ENCODE measurements at regions not wholly inside any gene's neighbourhood (a gene's known extent, or its start where the extent isn't known, plus 50 kb on each side); places are given as distances from the start of the nearest gene placed in this dataset.

DNA sequence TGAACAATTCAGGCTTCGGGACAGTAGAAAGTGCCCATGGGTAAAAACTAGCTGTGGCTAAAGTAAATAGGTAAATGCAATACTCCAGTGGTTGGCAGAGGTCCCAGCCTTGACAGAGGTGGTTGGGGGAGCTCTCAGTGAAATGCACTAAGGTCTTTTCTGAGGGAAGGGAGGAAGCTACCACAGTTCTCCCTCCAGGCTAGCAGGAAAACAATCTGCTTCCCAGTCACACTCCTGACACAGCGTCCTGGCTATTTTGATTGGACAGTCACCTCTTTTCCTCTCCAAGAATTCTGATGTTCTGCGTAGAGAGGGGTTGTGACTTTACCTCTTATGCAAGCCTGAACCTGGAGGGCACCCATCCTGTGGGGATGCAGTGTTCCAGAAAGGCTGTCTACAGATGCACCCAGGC is 128.7 kb downstream of the CYSLTR2 start:
- FAIRE-seq (no peak), ATAC-seq (peak in 3 of 4 donors; percentile 46 to 57 (median 51)), DNase-seq (peak in 1 of 6 donors; percentile 18)
- Histone ChIP-seq H3K27me3 (no peaks in the 10 kb centered on the region), H3K27ac (no peak overlapping the region), H3K4me3 (no peak overlapping the region), H3K9me3 (no peaks in the 10 kb centered on the region), H3K36me3 (no peaks in the 10 kb centered on the region), H3K4me1 (no peaks in the 10 kb centered on the region)
- intact Hi-C loops (cut with DNase I), result no loop called here
- TF ChIP-seq, protein P1, sequence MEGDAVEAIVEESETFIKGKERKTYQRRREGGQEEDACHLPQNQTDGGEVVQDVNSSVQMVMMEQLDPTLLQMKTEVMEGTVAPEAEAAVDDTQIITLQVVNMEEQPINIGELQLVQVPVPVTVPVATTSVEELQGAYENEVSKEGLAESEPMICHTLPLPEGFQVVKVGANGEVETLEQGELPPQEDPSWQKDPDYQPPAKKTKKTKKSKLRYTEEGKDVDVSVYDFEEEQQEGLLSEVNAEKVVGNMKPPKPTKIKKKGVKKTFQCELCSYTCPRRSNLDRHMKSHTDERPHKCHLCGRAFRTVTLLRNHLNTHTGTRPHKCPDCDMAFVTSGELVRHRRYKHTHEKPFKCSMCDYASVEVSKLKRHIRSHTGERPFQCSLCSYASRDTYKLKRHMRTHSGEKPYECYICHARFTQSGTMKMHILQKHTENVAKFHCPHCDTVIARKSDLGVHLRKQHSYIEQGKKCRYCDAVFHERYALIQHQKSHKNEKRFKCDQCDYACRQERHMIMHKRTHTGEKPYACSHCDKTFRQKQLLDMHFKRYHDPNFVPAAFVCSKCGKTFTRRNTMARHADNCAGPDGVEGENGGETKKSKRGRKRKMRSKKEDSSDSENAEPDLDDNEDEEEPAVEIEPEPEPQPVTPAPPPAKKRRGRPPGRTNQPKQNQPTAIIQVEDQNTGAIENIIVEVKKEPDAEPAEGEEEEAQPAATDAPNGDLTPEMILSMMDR (IDR thresholded peaks at IDR 0.05), result no peak
- 61 to 62% methylated on average over 3 of the region's 3 CpGs for WGBS, 2 donors

DNA sequence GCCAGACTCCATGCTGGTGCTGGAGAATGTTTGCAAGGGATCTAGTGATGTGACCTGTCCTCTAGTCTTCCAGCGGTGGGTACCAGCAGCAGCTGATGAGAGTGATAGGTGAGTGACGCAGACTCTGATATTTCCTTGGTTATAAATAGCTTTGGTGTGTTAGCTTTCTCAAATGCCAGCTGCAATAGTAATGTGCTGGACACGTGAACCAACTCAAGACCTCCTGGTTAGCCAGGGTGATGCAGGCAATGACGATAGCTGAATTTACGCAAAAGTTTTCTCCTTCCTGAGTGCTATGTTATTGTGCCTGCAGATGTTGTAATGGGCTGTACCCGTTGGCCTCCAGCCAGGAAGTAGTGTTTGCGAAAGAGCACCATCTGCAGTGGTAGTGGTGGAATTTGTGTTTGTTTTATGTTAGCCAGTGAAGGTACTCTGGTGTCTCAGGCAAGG is 129.5 kb downstream of the CYSLTR2 start:
- FAIRE-seq (no peak), DNase-seq (peak in 3 of 6 donors; percentile 31 to 54 (median 39)), ATAC-seq (peak in 3 of 4 donors; percentile 71 to 86 (median 72))
- no peaks in the 10 kb centered on the region for H3K27me3 ChIP-seq
- H3K27ac ChIP-seq, result peak overlapping the region in 1 of 4 donors; percentile 19
- H3K36me3 ChIP-seq, result no peaks in the 10 kb centered on the region
- no peaks in the 10 kb centered on the region for H3K9me3 ChIP-seq
- intact Hi-C loops (cut with DNase I), result no loop called here
- TF ChIP-seq, protein P1 (IDR thresholded peaks at IDR 0.05), result no peak
- H3K4me3 ChIP-seq, result no peak overlapping the region
- H3K4me1 ChIP-seq, result no peaks in the 10 kb centered on the region
- WGBS, 2 donors, result 44 to 60% methylated on average over 7 of the region's 7 CpGs

DNA sequence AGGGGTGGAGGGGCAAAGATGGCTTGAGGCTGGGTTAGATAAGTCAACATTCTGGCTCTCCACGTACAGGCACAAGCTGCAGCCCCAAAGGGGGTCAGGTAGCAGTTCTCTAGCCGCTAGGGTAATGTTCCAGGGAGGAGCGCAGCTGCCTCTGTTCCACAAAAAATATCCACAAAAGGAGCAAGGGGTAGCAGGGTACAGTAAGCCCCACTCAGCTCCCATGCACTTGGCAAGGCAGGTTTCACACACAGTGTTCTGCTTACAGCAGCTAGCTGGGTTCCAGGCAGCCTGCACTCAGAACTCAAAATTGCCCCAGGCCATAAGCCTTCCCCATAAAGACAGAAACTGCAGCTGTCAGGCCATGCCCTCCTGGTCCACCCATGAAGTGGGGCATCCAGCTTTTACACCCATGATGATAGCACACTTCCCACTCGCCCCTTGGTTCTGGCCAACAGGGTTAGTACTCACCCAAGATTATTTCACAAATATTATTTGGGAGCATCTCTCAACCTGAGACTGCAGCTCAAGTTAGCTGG is 130.0 kb downstream of the CYSLTR2 start:
- intact Hi-C loops (cut with DNase I), result no loop called here
- Histone ChIP-seq H3K4me3 (no peak overlapping the region), H3K27ac (no peak overlapping the region), H3K4me1 (no peaks in the 10 kb centered on the region), H3K36me3 (no peaks in the 10 kb centered on the region), H3K9me3 (no peaks in the 10 kb centered on the region), H3K27me3 (no peaks in the 10 kb centered on the region)
- TF ChIP-seq, protein P1 (IDR thresholded peaks at IDR 0.05), result no peak
- 84 to 93% methylated on average over 4 of the region's 4 CpGs for WGBS, 2 donors
- no peak for FAIRE-seq
- no peak for DNase-seq
- ATAC-seq, result no peak

DNA sequence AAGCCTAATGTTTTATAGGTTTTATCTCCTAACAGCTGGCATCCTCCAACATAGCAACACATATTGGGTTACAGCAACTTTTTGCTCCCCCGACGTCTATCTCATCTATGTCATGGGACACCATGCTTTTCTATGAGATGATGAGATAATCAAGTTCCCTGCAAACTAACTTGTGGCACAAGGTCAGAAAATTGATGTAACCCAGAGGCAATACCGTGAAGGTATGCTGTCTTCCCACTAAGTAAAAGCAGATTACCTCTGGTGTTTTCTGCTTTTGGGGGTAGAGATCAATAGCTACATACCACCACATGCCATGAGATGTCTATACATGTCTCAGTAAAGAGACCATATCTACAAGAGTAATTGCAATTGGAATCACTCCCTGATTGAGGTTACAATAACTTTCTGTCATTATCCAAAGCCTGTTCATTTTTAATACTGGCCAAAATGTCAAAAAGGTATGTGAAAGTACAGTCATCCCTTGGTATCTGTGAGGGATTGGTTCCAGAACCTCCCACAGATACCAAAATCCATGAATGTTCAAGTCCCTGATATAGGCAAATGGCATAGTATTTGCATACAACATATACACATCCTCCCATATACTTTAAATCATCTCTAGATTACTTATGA is 131.3 kb downstream of the CYSLTR2 start:
- H3K4me3 ChIP-seq, result no peak overlapping the region
- ATAC-seq, result no peak

More for the DNA sequence above, 131.3 kb downstream of the CYSLTR2 start:
- WGBS, 2 donors, result 65 to 79% methylated on average over 3 of the region's 3 CpGs
- H3K27ac ChIP-seq, result no peak overlapping the region
- H3K4me1 ChIP-seq, result no peaks in the 10 kb centered on the region
- no peaks in the 10 kb centered on the region for H3K9me3 ChIP-seq
- FAIRE-seq (no peak), DNase-seq (no peak)
- no peaks in the 10 kb centered on the region for H3K27me3 ChIP-seq
- TF ChIP-seq, protein P1 (IDR thresholded peaks at IDR 0.05), result no peak
- intact Hi-C loops (cut with DNase I), result no loop called here
- H3K36me3 ChIP-seq, result no peaks in the 10 kb centered on the region

All from pancreas (tissue), 10 donors.